ENCODE measurements at regions not wholly inside any gene's neighbourhood (a gene's known extent, or its start where the extent isn't known, plus 50 kb on each side); places are given as distances from the start of the nearest gene placed in this dataset.
A peak's percentile ranks its signal among the peaks of the same experiment; 100 is the strongest.

DNA sequence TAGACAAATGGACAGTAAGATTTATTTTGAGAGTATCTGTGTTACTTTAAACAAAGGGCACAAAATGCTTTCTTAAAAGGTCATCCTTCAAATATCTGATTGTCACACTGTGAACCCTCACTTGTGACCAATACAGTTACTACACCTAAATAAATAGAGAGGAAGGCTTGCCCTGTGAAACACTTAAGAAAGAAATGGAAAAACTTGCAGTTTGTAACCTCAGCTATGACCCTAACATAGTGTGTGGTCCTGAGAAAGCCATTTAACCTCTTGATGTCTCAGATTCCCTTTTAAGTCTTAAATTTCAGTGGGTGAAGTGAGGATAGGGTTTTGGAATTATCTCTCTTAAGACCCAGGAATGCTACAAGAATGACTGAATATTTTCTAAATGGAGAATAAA lies 126.7 kb upstream of the SLC27A6 start:
- Histone ChIP-seq H3K4me1 (ENCODE audit: low read depth) (peaks cover 17% of the 10 kb centered on the region), H3K36me3 (no peaks in the 10 kb centered on the region), H3K27me3 (no peaks in the 10 kb centered on the region), H3K27ac (no peak overlapping the region), H3K4me3 (no peak overlapping the region), H3K9me3 (ENCODE audit: low read depth) (no peaks in the 10 kb centered on the region)
- no peak for TF ChIP-seq CTCF (IDR thresholded peaks at IDR 0.05; ENCODE audit: low read depth, low read length)
- no peak for DNase-seq (ENCODE audit: low read depth in 1 of 2, low spot score in 1 of 2)

GRCh38 chr5:128842241-128842640 lies 123.0 kb upstream of the SLC27A6 start:
- Histone ChIP-seq H3K27ac (no peak overlapping the region), H3K9me3 (ENCODE audit: low read depth) (no peaks in the 10 kb centered on the region), H3K36me3 (no peaks in the 10 kb centered on the region), H3K4me3 (no peak overlapping the region), H3K27me3 (no peaks in the 10 kb centered on the region), H3K4me1 (ENCODE audit: low read depth) (peaks cover 31% of the 10 kb centered on the region)
- peak in 1 of 2 donors; percentile 13 for DNase-seq (ENCODE audit: low read depth in 1 of 2, low spot score in 1 of 2)
- no peak for TF ChIP-seq CTCF (IDR thresholded peaks at IDR 0.05; ENCODE audit: low read depth, low read length)

DNA sequence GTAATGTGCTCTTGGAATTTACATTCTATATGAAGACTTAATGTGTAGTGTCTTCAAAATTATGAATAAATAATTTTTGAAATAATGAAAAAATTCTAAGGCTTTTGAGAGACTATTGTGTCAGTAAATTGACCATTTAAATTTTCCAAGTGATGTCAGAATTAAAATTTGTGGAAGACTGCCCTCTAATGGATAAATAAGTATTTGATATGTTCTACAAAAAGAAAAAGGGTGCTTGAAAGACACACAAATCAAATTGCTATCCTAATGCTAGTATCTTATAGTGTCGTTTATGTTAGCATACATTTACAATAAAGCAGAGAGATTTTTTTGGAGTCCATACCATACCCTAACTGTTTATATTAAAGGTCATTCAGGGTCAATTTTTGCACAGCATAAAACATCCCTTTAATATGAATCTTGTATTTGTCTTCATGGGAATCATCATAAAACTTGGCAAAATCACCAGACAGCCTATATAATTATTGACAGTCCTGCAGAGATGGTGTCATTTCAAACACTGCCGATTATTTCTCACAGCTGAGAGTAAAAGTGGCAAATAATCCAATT lies 120.8 kb upstream of the SLC27A6 start:
- TF ChIP-seq CTCF (IDR thresholded peaks at IDR 0.05; ENCODE audit: low read depth, low read length) = peak; percentile 28
- Histone ChIP-seq H3K27ac (peak overlapping the region; percentile 64), H3K4me3 (no peak overlapping the region), H3K27me3 (no peaks in the 10 kb centered on the region), H3K9me3 (ENCODE audit: low read depth) (no peaks in the 10 kb centered on the region), H3K36me3 (no peaks in the 10 kb centered on the region), H3K4me1 (ENCODE audit: low read depth) (peaks cover 25% of the 10 kb centered on the region)
- DNase-seq (ENCODE audit: low read depth in 1 of 2, low spot score in 1 of 2) = peak; percentile 53 to 56

DNA sequence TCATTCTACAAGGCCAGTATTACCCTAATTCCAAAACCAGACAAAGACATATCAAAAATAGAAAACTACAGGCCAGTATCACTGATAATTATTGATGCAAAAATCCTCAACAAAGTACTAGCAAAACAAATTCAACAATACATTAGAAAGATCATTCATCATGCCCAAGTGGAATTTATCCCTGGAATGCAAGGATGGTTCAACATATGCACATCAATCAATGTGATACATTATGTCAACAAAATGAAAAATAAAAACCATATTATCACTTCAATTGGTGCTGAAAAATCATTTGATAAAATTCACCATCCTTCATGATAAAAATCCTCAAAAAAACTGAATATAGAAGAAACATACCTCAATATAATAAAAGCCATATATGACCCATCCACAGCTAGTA lies 115.2 kb upstream of the SLC27A6 start:
- Histone ChIP-seq H3K36me3 (no peaks in the 10 kb centered on the region), H3K27ac (no peak overlapping the region), H3K4me1 (ENCODE audit: low read depth) (peaks cover 10% of the 10 kb centered on the region), H3K4me3 (no peak overlapping the region), H3K9me3 (ENCODE audit: low read depth) (no peaks in the 10 kb centered on the region), H3K27me3 (no peaks in the 10 kb centered on the region)
- no peak for TF ChIP-seq CTCF (IDR thresholded peaks at IDR 0.05; ENCODE audit: low read depth, low read length)
- no peak for DNase-seq (ENCODE audit: low read depth in 1 of 2, low spot score in 1 of 2)

DNA sequence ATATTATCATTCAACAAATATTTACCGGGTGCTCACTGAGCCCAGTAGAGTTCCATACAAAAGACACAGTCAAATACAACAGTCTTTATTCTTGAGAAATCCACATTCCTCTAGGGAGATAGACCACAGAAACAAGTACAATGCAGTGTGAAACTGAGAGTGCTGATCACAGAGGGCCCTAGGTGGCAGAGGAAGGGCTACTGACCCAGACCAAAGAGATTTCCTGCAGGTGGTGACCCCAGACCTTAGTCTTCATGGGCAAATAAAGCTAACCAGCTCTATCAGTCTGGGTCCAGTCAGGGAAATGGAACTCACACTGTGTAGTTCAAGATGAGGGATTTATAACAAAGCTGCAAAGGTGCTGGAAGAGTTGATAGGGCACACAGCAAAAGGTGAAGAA lies 110.4 kb upstream of the SLC27A6 start:
- Histone ChIP-seq H3K27me3 (no peaks in the 10 kb centered on the region), H3K4me3 (no peak overlapping the region), H3K36me3 (no peaks in the 10 kb centered on the region), H3K9me3 (ENCODE audit: low read depth) (no peaks in the 10 kb centered on the region), H3K4me1 (ENCODE audit: low read depth) (peaks cover 28% of the 10 kb centered on the region), H3K27ac (peak overlapping the region; percentile 80)
- no peak for DNase-seq (ENCODE audit: low read depth in 1 of 2, low spot score in 1 of 2)
- TF ChIP-seq CTCF (IDR thresholded peaks at IDR 0.05; ENCODE audit: low read depth, low read length) = no peak

All from cardiac muscle cell (in vitro differentiated cells and primary cell).